C4-2B (cell line): ENCODE measurements at regions not wholly inside any gene's neighbourhood (a gene's known extent, or its start where the extent isn't known, plus 50 kb on each side); places are given as distances from the start of the nearest gene placed in this dataset.

Source experiments
- H3K27ac ChIP-seq: fragments of 450-650 bp; 2 replicates; pipeline ENCODE4 v1.5.1; 2017
- CTCF ChIP-seq: fragments of 450-650 bp; conservative IDR thresholded peaks from 2 replicates; pipeline ENCODE4 v1.5.1; 2017; ENCODE audit warnings: mild to moderate bottlenecking
- ZFX ChIP-seq: fragments of 450-650 bp; IDR thresholded peaks from 2 replicates; pipeline ENCODE4 v1.6.1; 2017

GRCh38 chr9:107984956-107985355, 495.4 kb upstream of the KLF4 start:
- no peak overlapping the region for H3K27ac ChIP-seq
- no peak for TF ChIP-seq CTCF

GRCh38 chr9:107983762-107984161, 494.2 kb upstream of the KLF4 start:
- TF ChIP-seq ZFX (no peak), CTCF (no peak)
- H3K27ac ChIP-seq, result no peak overlapping the region

- H3K27ac ChIP-seq, result no peak overlapping the region
- TF ChIP-seq CTCF (no peak), ZFX (no peak)
These were observed 493.6 kb upstream of the KLF4 start for GRCh38 chr9:107983181-107983603.

GRCh38 chr9:107982745-107983144, 493.2 kb upstream of the KLF4 start:
- TF ChIP-seq ZFX (no peak), CTCF (no peak)

GRCh38 chr9:107982001-107982400, 492.4 kb upstream of the KLF4 start:
- H3K27ac ChIP-seq, result no peak overlapping the region
- no peak for TF ChIP-seq ZFX
- no peak for TF ChIP-seq CTCF

More at GRCh38 chr9:107982745-107983144, 493.2 kb upstream of the KLF4 start:
- H3K27ac ChIP-seq, result no peak overlapping the region

DNA sequence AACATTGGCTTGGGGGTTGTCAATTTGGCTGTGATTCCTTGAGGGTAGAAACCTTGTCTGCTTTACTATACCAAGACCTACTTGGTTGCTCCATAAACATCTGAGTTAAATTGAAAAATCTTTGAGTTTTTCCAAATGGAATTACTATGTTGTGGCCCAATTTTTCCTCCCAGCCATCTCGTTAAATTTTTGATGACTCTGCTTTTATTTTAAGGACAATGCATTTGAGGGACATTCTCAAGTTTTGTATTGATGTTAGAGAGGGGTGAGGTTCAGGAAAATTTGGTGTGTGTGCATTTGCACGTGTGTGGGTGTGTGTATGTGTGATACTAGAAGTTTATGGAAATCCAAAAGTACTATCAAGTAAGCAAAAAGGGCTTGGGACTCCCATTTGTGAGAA, 491.4 kb upstream of the KLF4 start:
- H3K27ac ChIP-seq, result no peak overlapping the region
- no peak for TF ChIP-seq CTCF

DNA sequence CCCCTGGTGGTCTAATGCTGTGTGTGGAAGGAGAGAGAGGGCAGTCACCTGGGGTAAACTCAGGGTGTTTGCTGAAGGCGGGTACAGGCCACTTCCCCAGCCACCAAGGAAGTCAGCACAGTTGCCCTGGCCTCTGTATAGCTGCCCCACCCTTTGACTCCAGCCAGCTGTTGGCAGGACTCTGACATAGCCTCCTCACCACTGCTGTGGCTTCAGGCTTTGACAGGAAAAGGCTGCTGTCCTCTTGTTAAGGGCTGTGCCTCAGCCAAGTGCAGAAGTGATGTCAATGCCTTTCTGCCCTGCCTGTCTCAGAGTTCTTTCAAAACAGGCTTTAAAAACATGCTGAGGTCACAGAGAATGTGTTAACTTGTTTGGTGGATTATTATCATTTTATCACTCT, 487.2 kb upstream of the KLF4 start:
- TF ChIP-seq CTCF (no peak), ZFX (no peak)
- no peak overlapping the region for H3K27ac ChIP-seq
